Nephron (organoid): ENCODE measurements at regions not wholly inside any gene's neighbourhood (a gene's known extent, or its start where the extent isn't known, plus 50 kb on each side); places are given as distances from the start of the nearest gene placed in this dataset.
"Not testable (repeated sequence)": the region's sequence is repeated elsewhere in the genome, so short reads cannot be mapped to it uniquely, and the experiment has no call there.

Source experiments
- H3K27ac Mint-ChIP-seq, 3 experiments: 2 replicates each; pipeline ENCODE4 v1.8.0; 2020; ENCODE audit warnings: mixed read lengths in 3 of 3, mild to moderate bottlenecking in 2 of 3, moderate library complexity in 1 of 3
- H3K27me3 Mint-ChIP-seq: 2 replicates; pipeline ENCODE4 v1.8.0; 2021; ENCODE audit warnings: low read depth, mild to moderate bottlenecking, moderate library complexity, mixed read lengths
- H3K36me3 Mint-ChIP-seq: 2 replicates; pipeline ENCODE4 v1.8.0; 2020; ENCODE audit warnings: low read depth, mixed read lengths
- H3K4me1 Mint-ChIP-seq: 2 replicates; pipeline ENCODE4 v1.8.0; 2020; ENCODE audit warnings: mixed read lengths
- H3K4me3 Mint-ChIP-seq, 3 experiments: 2 replicates each; pipeline ENCODE4 v1.8.0; 2020; ENCODE audit warnings: mild to moderate bottlenecking in 3 of 3, mixed read lengths in 3 of 3, moderate library complexity in 2 of 3
- H3K9me3 Mint-ChIP-seq: 2 replicates; pipeline ENCODE4 v1.8.0; 2020; ENCODE audit warnings: mixed read lengths
- CTCF ChIP-seq, 3 experiments: fragments of 200-600 bp; sonication (generic); IDR thresholded peaks; one replicate each; pipeline ENCODE4 v1.5.0; 2021; ENCODE audit warnings: antibody characterized with exemption in 3 of 3; ENCODE audit not compliant: unreplicated experiment in 3 of 3

DNA sequence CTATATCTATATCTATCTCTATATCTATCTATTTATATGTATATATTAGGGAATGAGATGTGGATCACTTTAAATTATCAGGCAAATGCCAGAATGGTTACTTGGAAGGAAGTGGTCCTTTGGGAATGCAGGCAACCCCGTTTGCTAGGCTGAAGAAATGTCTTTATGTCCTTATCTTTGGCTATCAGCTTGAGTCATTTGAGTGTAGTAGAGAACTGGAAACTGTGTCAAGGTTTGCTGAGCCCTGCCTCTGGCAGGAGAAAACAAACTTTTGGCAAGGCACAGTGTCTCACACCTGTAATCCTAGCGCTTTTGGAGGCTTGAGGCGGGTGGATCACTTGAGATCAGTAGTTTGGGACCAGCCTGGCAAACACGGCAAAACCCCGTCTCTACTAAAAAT is 167.3 kb downstream of the ACTRT1 start:
- peaks cover 4% of the 10 kb centered on the region for H3K9me3 Mint-ChIP-seq

DNA sequence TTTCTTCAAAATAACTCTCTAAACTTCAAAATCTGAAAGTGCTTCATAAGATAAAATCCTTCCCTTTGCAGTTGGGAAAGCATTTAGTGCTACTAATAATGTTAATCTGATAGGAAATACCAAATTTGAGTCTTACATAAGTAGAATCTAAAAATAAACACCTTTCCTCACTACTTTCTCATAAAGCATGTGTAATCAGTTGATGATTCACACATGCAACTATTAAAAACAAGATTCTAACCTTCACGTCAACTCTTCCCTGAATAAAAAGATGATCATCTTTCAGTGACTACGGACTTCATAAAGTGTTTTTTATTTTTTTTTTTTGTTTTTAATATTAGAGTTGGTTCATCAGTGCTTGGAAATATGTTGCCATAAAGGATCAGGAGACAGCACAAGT is 172.6 kb downstream of the ACTRT1 start:
- Mint-ChIP-seq H3K27ac (peak overlapping the region in 1 of 3 experiments; percentile 9), H3K4me3 (no peak overlapping the region), H3K27me3 (no peaks in the 10 kb centered on the region), H3K9me3 (peaks cover 4% of the 10 kb centered on the region), H3K4me1 (peaks cover 15% of the 10 kb centered on the region), H3K36me3 (no peaks in the 10 kb centered on the region)
- no peak for TF ChIP-seq CTCF (IDR thresholded peaks at IDR 0.05; ENCODE audit: unreplicated experiment in 3 of 3)

More for the DNA sequence above, 167.3 kb downstream of the ACTRT1 start:
- Mint-ChIP-seq H3K4me3 (no peak overlapping the region), H3K36me3 (no peaks in the 10 kb centered on the region), H3K27ac (no peak overlapping the region), H3K4me1 (no peaks in the 10 kb centered on the region), H3K27me3 (no peaks in the 10 kb centered on the region)
- no peak for TF ChIP-seq CTCF (IDR thresholded peaks at IDR 0.05; ENCODE audit: unreplicated experiment in 3 of 3)

DNA sequence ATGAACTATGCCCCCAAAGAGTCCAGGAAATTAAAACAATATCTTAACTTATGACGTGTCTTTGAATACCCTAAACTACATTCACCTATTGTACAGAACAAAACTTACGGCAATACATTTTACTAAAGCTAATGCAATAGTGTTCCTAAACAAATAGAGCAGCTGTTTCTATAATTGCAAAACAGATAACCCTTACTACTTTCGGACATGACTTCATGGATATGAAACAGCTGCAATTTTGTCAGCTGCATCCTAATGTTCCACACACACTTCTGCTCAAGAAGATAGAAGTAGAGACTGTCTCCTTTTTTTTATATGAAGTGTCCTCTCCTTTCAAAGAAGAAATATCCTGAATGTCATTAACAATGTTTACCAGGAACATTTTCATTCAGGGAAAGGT is 174.9 kb downstream of the ACTRT1 start:
- Mint-ChIP-seq H3K4me1 (peaks cover 15% of the 10 kb centered on the region), H3K4me3 (peak overlapping the region in 1 of 3 experiments; percentile 39), H3K9me3 (peaks cover 4% of the 10 kb centered on the region), H3K36me3 (no peaks in the 10 kb centered on the region), H3K27ac (peak overlapping the region; percentile 51 to 83 (median 57)), H3K27me3 (no peaks in the 10 kb centered on the region)
- no peak for TF ChIP-seq CTCF (IDR thresholded peaks at IDR 0.05; ENCODE audit: unreplicated experiment in 3 of 3)

GRCh38 chrX:127873637-127874036 is 178.6 kb downstream of the ACTRT1 start:
- Mint-ChIP-seq H3K27ac (no peak overlapping the region), H3K4me3 (no peak overlapping the region), H3K4me1 (peaks cover 15% of the 10 kb centered on the region), H3K27me3 (no peaks in the 10 kb centered on the region), H3K9me3 (peaks cover 6% of the 10 kb centered on the region), H3K36me3 (no peaks in the 10 kb centered on the region)
- TF ChIP-seq CTCF (IDR thresholded peaks at IDR 0.05; ENCODE audit: unreplicated experiment in 3 of 3), result no peak

DNA sequence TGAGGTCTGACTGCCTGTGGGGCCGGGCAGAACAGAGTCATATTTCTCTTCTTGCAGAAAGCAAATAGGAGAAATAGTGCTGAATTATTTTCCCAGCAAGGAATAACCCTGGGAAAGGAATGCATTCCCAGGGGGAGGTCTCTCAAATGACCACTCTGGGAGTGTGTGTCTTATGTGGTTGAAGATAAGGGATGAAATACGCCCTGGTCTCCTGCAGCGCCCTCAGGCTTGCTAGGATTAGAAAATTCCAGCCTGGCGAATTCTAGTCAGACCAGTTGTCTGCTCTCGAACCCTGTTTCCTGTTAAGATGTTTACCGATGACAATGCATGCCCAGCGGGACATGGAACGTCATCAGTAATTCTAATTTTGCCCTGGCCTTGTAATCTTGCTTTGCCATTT is 185.3 kb downstream of the ACTRT1 start:
- not testable (repeated sequence) for H3K27me3 Mint-ChIP-seq, H3K4me1 Mint-ChIP-seq, H3K4me3 Mint-ChIP-seq, H3K36me3 Mint-ChIP-seq, H3K27ac Mint-ChIP-seq
- H3K9me3 Mint-ChIP-seq, result peaks cover 26% of the 10 kb centered on the region

DNA sequence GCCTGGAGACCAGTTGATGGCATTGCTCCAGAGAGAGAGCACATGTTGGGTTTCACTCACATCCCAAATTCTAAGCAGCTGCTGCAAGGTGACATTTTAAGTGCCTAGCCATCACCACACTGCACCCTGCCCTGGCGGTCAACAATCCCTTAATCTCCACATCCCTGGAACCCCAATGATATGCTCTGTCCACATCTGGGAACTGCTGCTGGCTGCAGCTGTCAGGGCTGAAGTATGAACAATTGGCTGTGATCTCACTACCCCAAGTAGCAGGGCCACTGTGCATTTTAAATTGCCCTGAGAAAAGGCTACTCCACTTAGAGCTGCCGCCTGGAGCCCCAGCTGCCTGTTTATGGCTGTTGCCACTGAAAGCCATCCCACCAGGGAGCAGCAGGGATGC is 190.6 kb downstream of the ACTRT1 start:
- Mint-ChIP-seq H3K27me3 (no peaks in the 10 kb centered on the region), H3K9me3 (peaks cover 17% of the 10 kb centered on the region), H3K27ac (no peak overlapping the region), H3K36me3 (no peaks in the 10 kb centered on the region), H3K4me1 (no peaks in the 10 kb centered on the region), H3K4me3 (no peak overlapping the region)
- TF ChIP-seq CTCF (IDR thresholded peaks at IDR 0.05; ENCODE audit: unreplicated experiment in 3 of 3), result no peak
